COLO829 (cell line): ENCODE measurements at regions not wholly inside any gene's neighbourhood (a gene's known extent, or its start where the extent isn't known, plus 50 kb on each side); places are given as distances from the start of the nearest gene placed in this dataset.
"Not testable (repeated sequence)": the region's sequence is repeated elsewhere in the genome, so short reads cannot be mapped to it uniquely, and the experiment has no call there.

Experiments
- DNase-seq: peaks from one replicate; pipeline ENCODE4 v3.0.0; 2012; ENCODE audit warnings: low spot score

- no peak for DNase-seq
These were observed 344.9 kb downstream of the DCDC2C start for GRCh38 chr2:4047961-4048891.

DNA sequence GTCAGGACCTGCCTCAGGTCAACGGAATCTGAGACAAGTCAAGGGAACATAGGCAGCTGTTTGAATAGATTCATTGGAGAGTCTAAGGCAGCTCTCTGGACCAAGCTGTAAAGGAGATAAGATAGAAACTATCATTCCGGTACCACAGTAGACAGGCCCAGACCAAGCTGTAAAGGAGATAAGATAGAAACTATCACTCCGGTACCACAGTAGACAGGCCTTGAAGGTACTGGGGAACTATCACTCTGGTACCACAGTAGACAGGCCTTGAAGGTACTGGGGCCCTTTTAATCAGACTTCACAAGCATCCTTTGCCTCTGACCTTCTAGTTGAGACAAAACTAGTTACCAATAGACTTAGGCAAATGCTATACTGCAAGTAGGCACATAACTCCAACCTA lies 346.1 kb downstream of the DCDC2C start:
- DNase-seq = no peak

DNA sequence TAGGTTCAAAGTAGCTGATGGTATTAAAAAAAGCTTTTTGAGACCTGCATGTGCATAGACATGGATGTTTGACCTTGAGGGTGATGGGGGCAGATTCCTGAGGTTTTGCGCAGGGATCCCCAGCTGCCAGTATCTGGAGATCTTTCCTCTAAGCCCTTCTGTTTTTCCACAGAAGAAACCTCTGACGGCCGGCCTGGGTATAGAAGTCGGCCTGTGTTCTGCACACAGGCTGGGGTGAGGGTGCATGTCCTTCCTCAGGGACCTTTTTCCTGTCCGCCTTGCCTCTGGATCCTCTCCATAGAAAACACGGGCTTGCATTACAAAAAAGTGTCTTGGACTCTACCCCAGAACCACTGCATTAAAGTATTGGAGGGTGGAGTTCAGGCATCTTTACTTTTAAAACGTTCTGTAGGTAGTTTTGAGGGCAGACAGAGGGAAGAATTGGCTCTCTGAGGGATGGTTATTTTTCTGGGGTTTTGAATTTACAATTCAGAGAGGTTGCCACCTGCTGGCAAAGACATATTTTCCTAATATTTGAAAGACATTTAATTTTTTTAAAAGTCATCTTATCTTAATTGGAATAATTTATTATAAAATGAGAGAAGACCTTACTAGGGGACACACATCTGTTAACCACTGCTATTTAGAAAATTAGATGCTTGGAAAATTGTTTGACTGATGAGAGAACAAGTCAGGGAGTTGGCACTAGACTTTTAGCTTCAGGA lies 350.6 kb downstream of the DCDC2C start:
- DNase-seq = no peak

- no peak for DNase-seq
These were observed 362.8 kb downstream of the DCDC2C start for GRCh38 chr2:4066217-4066616.

DNA sequence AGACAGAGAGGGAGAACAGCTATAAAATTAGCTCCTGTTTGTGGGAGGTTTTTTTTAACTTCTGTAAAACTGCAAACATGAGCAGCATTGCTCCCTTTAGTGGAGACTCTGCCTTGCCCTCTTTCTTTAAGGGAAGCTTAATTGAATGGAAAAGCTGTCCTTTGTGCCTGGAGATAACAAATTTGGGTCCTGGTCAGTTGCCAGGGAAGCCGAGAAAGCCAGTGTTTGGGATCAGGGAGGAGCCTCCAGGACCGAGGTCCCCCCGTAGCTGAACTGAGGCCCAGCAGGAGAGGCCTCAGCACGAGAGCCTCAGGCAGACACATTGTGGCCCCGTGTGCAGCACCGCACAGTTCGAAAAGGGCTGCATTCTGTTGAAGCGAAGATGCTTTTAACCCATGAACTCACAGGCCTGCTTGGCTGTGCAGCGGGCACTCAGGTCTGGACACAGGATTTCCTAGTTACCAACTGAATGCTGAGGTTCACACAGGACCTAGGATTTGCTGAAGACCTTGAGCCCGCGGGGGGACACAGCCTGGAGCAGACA lies 369.7 kb downstream of the DCDC2C start:
- no peak for DNase-seq

GRCh38 chr2:4077017-4077416 lies 373.6 kb downstream of the DCDC2C start:
- DNase-seq = no peak

DNA sequence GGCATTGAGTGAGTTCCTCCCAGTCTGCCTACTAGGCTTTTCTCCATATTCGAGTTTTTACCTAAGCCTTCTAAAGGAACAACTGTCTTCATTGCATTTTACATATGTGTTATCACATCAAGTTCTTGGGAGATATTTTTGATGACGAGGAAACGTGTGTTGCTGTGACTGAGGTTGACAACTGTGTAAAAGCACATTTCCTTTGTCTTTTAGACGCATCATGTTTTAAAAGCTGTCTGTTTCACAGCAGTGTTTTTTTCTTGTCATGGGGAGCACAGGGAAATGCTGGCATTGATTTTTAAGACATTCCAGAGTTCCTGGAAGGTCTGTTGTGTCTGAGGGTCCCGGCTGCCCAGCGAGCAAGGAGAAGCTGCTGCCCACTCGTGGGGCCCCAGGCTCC lies 381.8 kb downstream of the DCDC2C start:
- DNase-seq = no peak

DNA sequence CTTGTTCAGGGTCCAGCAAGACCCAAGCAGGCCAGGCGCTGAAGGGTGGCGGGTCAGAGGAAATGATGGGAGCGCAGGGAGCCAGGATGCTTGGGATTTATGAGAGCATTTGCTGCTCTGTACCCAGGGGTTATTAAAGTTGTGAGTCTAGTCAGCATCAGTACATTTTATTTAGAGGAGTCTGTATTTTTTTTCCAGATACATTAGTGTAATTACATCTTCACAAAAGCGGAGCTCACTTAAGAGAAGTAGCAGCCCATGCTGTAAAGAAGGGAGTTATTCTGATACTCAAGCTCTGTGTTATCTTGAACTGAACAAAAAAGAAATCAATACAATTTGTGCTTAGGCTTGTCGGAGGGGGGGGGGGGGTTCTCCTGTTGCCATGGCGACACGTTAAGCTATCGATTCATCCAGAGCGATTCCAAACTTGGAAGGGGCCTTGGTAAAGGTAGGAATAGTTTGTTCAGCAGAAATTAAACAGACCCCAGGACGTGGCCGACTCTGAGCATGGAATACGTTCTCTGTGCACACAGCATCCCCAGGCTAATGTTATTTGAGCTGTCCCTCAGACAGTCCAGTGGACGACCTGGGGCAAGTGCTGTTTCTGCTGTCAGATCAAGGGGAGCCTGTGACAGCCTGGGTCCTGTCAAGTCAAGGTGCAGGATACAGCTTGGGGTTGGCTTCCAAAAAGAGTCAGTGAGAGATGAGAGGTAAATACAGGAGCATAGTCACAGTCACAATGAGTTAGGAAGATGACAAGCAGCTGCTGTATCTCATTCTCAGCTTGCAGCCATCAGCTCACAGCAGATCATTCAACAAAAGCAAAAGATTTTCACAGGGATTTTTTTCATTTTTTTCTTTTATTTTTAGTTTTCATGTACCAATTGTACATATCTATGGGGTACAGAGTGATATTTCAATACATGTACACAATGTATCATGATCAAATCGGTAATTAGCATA lies 387.6 kb downstream of the DCDC2C start:
- DNase-seq = no peak

GRCh38 chr2:4091869-4092268 lies 388.5 kb downstream of the DCDC2C start:
- no peak for DNase-seq

- DNase-seq = no peak
These were observed 391.4 kb downstream of the DCDC2C start for GRCh38 chr2:4094743-4095142.

- DNase-seq = no peak
These were observed 393.8 kb downstream of the DCDC2C start for GRCh38 chr2:4096978-4097766.

DNA sequence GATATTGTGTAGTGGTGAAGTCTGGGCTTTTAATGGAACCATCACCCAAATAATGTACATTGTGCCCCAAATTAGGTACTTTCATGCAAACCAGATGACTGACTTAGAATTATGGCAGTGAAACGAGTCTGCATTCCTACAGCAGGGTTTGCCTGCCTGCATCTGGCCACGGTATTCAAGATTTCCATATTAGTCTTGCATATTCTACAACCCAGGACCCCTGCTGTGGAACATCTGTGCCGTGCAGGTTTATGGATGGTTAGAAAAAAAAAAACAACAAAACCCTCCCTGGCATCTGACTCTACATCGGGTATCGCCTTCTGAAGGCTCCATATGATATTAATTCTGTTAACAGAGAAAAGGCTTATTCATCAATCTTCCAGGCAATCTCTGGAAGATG lies 394.8 kb downstream of the DCDC2C start:
- DNase-seq = no peak

GRCh38 chr2:4101936-4102335 lies 398.6 kb downstream of the DCDC2C start:
- DNase-seq = no peak

- no peak for DNase-seq
These were observed 403.8 kb downstream of the DCDC2C start for GRCh38 chr2:4107179-4107578.

GRCh38 chr2:4110273-4110672 lies 406.9 kb downstream of the DCDC2C start:
- no peak for DNase-seq

DNA sequence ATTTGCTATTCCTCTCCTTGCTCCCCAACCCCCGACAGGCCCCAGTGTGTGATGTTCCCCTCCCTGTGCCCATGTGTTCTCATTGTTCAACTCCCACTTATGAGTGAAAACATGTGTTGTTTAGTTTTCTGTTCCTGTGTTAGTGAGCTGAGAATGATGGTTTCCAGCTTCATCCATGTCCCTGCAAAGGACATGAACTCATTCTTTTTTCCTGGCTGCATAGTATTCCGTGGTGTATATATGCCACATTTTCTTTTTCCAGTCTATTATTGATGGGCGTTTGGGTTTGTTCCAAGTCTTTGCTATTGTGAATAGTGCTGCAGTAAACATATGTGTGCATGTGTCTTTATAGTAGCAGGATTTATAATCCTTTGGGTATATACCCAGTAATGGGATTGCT lies 412.1 kb downstream of the DCDC2C start:
- DNase-seq = not testable (repeated sequence)

- DNase-seq = no peak
These were observed 419.4 kb downstream of the DCDC2C start for GRCh38 chr2:4122726-4123125.

DNA sequence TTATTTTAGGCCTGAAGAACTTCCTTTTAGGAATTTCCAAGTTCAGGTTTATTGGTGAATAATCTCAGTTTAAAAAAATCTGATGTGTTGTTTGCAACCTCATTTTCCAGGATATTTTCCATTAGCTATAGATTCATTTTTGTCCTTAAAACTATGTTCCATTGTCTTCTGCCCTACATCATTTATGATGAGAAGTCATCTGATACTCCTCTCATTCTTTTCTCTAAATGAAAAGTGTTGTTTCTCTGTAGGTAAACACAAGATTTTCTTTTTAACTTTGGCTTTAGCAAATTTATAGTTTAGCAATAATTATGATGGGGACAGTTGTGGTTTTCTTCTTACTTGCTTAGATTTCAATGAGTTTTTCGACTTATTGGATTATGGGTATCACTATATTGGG lies 427.3 kb downstream of the DCDC2C start:
- DNase-seq = no peak

DNA sequence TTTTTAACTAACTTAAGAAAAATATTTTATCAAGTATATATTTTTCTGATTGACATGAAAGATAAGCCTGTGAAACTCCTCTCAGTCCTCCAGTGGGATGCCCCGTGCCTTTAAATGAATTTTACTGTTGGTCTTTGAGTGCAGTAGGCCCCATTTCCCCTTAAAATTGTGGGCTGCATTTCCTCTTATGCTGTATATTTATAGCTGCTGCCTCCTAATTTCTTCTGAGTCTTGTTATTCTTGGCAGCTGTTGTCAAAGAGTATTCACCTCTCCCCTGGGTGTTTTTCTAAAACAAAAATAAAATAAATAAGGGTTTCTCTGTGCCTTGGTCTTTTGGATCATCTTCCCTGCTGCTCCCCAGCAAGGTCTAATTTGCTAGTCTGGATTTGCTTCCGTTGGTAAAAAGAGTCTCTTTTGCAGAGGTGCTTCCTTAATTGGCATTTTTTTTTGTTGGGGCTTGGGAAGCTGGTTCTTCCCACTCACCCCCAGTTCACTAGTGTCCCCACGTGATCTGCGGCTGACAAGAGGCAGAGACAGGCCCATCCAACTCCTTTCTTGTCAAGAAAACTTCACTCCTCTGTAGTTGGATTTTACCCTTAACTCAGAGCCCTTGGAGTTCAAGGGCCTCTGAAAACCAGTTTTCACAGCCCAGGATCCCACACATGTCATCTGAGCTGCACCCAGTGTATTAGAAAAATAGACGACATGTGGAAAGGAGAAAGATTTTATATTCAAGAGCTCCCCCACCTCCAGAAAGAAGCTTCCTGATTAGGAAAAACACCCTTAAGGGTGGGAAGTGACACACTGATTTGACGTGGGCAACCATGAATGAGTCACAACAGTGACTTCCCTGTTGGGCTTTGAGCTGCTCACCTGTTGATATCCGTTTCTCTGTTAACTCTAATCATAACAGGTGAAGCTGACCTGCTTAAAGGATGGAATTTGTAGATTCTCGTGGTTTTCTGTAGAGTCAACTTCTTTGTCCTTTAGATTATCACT lies 431.5 kb downstream of the DCDC2C start:
- no peak for DNase-seq

- no peak for DNase-seq
These were observed 432.4 kb downstream of the DCDC2C start for GRCh38 chr2:4135765-4136164.
